Ovary (tissue), 7 donors: ENCODE measurements at regions not wholly inside any gene's neighbourhood (a gene's known extent, or its start where the extent isn't known, plus 50 kb on each side); places are given as distances from the start of the nearest gene placed in this dataset.

Source experiments
- DNase-seq, 5 donors: peaks; one replicate each; pipeline ENCODE4 v3.0.0-alpha.2; 2019 to 2020
- H3K27ac ChIP-seq, 2 donors: fragments of 200-600 bp; one replicate each; pipeline versions ENCODE4 v1.5.1 to v1.8.0; 2019 to 2022
- H3K27me3 ChIP-seq: fragments of 200-600 bp; one replicate; pipeline ENCODE4 v1.8.0; 2022
- H3K36me3 ChIP-seq: fragments of 200-600 bp; sonication (generic); one replicate; pipeline ENCODE4 v1.5.1; 2019
- H3K4me1 ChIP-seq: one replicate; pipeline ENCODE4 v1.8.1; 2013; ENCODE audit warnings: mild to moderate bottlenecking, moderate library complexity; ENCODE audit not compliant: insufficient read depth
- H3K4me3 ChIP-seq: fragments of 200-600 bp; sonication (generic); one replicate; pipeline ENCODE4 v1.5.1; 2017
- H3K9me3 ChIP-seq, 2 donors: fragments of 200-600 bp in 1 of 2; sonication (generic) in 1 of 2; one replicate each; pipeline versions ENCODE4 v1.5.1 to v1.8.1; 2013 to 2019; ENCODE audit warnings: mild to moderate bottlenecking in 1 of 2, moderate library complexity in 1 of 2
- CTCF ChIP-seq, 3 donors: fragments of 450-650 bp in 2 of 3; fragments of 200-600 bp in 1 of 3; IDR thresholded peaks; one replicate each; pipeline versions ENCODE4 v1.5.1 to v1.8.0; 2016 to 2022; ENCODE audit warnings: antibody characterized with exemption in 3 of 3, mild to moderate bottlenecking in 1 of 3
- EP300 ChIP-seq: sonication (generic); formaldehyde crosslinking; IDR thresholded peaks from one replicate; pipeline ENCODE4 v1.6.1; 2017; ENCODE audit warnings: antibody characterized with exemption
- POLR2A ChIP-seq: fragments of 450-650 bp; IDR thresholded peaks from one replicate; pipeline ENCODE4 v1.6.1; 2017; ENCODE audit warnings: antibody characterized with exemption, mild to moderate bottlenecking, moderate library complexity
- WGBS, 3 donors: extraction: QIAGEN DNeasy Blood & Tissue Kit in 1 of 3; methylation state at CpG; one replicate each; pipeline versions ENCODE4 v1.1.5 to v1.1.7; 2013 to 2017; 5-methylcytosine and 5-hydroxymethylcytosine counted together
- intact Hi-C, 4 donors: fragments of 100-400 bp; cut with DNase I; formaldehyde crosslinking; loops; one replicate each; pipeline versions ENCODE4 v1.11.0 to v1.15.1; 2022 to 2023
- donor health status: DM: no; HTN: no; CAD: no; lungs with moderate emphysema.
- donor health status: DM: no; HTN: no; CAD: no.
- donor health status: Bipolar disorder and iron deficiency.
- donor health status: DM: no; HTN: no; CAD: no.
- donor health status: DM: yes; HTN: yes; CAD: no.

- H3K27ac ChIP-seq = no peak overlapping the region
Measured at GRCh38 chr9:89837162-89837933, 232.5 kb downstream of the GADD45G start.

DNA sequence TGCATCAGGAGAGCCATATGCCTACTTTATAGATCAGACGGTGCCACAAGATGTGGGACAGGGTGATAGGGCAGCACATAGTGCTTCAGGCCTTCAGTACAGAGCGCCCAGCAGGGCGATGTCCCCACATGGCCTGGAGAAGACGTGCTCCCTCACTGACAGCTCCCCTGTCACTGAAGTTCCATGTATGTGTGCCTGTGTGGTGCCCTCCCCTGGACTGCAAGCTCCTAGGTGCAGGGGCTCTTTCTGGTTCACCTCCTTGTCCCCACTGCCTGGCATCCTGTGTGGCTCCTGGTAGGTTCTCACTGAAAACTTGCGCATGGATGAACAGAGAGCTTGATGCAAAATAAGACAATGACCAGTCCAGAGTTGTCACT, 233.1 kb downstream of the GADD45G start:
- Histone ChIP-seq H3K9me3 (no peaks in the 10 kb centered on the region), H3K27me3 (no peaks in the 10 kb centered on the region), H3K4me3 (no peak overlapping the region), H3K4me1 (no peaks in the 10 kb centered on the region), H3K27ac (no peak overlapping the region), H3K36me3 (no peaks in the 10 kb centered on the region)
- intact Hi-C loops = no loop called here
- 92 to 97% (median 93%) methylated on average over 5 of the region's 5 CpGs for WGBS, 3 donors
- no peak for DNase-seq
- TF ChIP-seq CTCF (IDR thresholded peaks at IDR 0.05) = no peak
- no peak for TF ChIP-seq EP300
- TF ChIP-seq POLR2A = no peak

More at GRCh38 chr9:89837162-89837933, 232.5 kb downstream of the GADD45G start:
- 59 to 66% (median 61%) methylated on average over 11 of the region's 11 CpGs for WGBS, 3 donors
- intact Hi-C loops = no loop called here
- Histone ChIP-seq H3K9me3 (no peaks in the 10 kb centered on the region), H3K4me3 (no peak overlapping the region), H3K36me3 (no peaks in the 10 kb centered on the region), H3K27me3 (no peaks in the 10 kb centered on the region), H3K4me1 (no peaks in the 10 kb centered on the region)
- no peak for DNase-seq
- no peak for TF ChIP-seq CTCF (IDR thresholded peaks at IDR 0.05)
- no peak for TF ChIP-seq EP300

DNA sequence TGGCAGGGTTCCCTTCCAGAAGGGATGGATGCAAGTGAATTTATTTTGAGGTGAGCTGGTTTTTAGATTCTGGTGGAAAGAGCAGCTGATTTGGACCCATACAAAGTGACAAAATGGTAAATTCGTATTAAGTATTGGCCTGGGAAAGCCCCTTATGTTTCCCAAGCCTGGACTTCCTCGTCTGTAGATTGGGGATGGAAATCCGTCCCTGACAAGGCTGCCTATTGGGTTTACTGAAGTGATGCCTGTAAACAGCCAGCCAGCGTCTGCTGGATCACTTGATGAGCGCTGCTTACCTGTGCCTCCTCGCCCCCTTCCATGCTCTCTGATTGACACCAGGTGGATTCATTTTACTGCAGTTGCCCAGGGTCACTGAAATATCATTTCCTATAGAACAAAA, 233.8 kb downstream of the GADD45G start:
- DNase-seq = no peak
- 92 to 96% (median 96%) methylated on average over 6 of the region's 6 CpGs for WGBS, 3 donors
- Histone ChIP-seq H3K4me1 (no peaks in the 10 kb centered on the region), H3K27ac (no peak overlapping the region), H3K9me3 (no peaks in the 10 kb centered on the region), H3K36me3 (no peaks in the 10 kb centered on the region), H3K4me3 (no peak overlapping the region), H3K27me3 (no peaks in the 10 kb centered on the region)
- TF ChIP-seq EP300 (no peak), POLR2A (no peak), CTCF (IDR thresholded peaks at IDR 0.05) (no peak)
- intact Hi-C loops = no loop called here

GRCh38 chr9:89839449-89839848, 234.6 kb downstream of the GADD45G start:
- intact Hi-C loops = no loop called here
- 48 to 59% (median 55%) methylated on average over 4 of the region's 4 CpGs for WGBS, 3 donors

More at GRCh38 chr9:89839449-89839848, 234.6 kb downstream of the GADD45G start:
- TF ChIP-seq EP300 = no peak
- TF ChIP-seq POLR2A = no peak
- TF ChIP-seq CTCF (IDR thresholded peaks at IDR 0.05) = no peak
- H3K36me3 ChIP-seq = no peaks in the 10 kb centered on the region
- no peak overlapping the region for H3K27ac ChIP-seq
- no peaks in the 10 kb centered on the region for H3K9me3 ChIP-seq
- no peak overlapping the region for H3K4me3 ChIP-seq
- H3K4me1 ChIP-seq = no peaks in the 10 kb centered on the region
- no peaks in the 10 kb centered on the region for H3K27me3 ChIP-seq
- no peak for DNase-seq
